Dedifferentiated amniotic fluid mesenchymal stem cell (primary cell): ENCODE measurements at regions not wholly inside any gene's neighbourhood (a gene's known extent, or its start where the extent isn't known, plus 50 kb on each side); places are given as distances from the start of the nearest gene placed in this dataset.
A peak's percentile ranks its signal among the peaks of the same experiment; 100 is the strongest.

Experiments used
- DNase-seq: peaks from one replicate; pipeline ENCODE4 v3.0.0-alpha.2; 2016; ENCODE audit errors: extremely low spot score

DNA sequence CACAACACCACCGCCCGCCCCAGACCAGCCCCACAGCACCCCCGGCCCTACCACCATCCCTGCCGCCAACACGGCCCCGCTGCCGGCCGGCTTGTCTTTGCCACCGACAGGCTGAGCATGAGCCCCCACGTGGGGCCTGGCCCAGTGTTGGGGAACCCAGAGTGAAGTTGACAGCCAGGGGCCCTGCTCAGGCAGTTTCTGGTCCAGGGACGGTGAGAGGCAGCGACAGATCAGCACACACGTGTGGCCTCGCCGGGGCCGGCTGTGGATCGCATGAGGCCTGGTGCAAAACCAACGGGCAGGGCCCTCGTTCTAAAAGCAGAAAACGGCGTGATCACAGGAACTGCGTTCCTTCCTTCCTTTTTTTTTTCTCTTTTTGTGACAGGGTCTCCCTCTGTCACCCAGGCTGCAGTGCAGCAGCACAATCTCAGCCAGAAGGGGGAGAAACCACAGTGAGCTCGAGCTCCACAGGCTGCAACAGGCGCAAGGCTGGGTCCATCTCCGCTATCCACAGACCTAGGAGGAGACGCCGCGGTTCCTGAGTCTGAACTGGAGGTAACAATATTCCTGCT, 50.5 kb upstream of the FBRSL1 start:
- DNase-seq: no peak

GRCh38 chr12:132438726-132439125, 51.2 kb upstream of the FBRSL1 start:
- no peak for DNase-seq

GRCh38 chr12:132437943-132438700, 51.8 kb upstream of the FBRSL1 start:
- DNase-seq: no peak

- DNase-seq: no peak
Observed at GRCh38 chr12:132437252-132437932, 52.6 kb upstream of the FBRSL1 start.

- DNase-seq: no peak
Observed at GRCh38 chr12:132436791-132437251, 53.1 kb upstream of the FBRSL1 start.

DNA sequence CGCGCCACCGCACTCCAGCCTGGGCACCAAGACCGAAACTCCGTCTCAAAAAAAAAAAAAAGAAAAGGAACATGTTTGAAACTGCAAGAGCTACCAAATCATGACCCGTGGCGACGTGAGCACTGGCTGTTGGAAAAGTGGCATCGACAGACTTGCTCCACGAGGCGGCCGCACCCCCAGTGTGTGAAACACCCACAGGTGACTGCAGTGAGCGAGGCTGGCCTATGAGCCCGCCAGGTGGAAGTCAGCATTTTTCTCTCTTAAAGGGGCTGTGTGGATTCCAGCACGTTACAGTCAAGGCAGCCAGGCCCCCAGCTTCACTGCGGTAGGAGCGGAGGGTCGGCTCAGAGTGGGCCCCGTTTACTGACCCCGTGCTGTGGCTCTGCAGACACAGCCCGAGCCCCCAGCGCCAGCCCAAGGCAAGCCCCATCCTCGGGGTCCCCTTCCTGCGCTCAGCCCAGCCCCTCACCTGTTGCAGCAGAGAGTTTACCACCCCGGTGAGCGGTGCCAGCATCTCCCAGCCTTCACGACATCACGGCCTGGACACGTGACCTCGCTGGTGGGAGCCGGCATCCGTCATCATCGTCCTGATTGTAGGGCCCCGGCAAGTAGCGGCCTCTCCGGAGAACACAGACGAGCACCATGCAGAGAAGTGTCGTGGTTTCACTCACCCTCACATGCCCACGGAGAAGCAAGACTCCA, 54.3 kb upstream of the FBRSL1 start:
- DNase-seq: no peak

GRCh38 chr12:132433641-132434395, 56.1 kb upstream of the FBRSL1 start:
- DNase-seq: no peak

- peak; percentile 28 for DNase-seq
Observed at GRCh38 chr12:132432721-132433577, 57.0 kb upstream of the FBRSL1 start.

- DNase-seq: no peak
Observed at GRCh38 chr12:132432126-132432705, 57.7 kb upstream of the FBRSL1 start.

- no peak for DNase-seq
Observed at GRCh38 chr12:132430838-132431774, 58.8 kb upstream of the FBRSL1 start.

GRCh38 chr12:132429946-132430643, 59.9 kb upstream of the FBRSL1 start:
- DNase-seq: no peak

DNA sequence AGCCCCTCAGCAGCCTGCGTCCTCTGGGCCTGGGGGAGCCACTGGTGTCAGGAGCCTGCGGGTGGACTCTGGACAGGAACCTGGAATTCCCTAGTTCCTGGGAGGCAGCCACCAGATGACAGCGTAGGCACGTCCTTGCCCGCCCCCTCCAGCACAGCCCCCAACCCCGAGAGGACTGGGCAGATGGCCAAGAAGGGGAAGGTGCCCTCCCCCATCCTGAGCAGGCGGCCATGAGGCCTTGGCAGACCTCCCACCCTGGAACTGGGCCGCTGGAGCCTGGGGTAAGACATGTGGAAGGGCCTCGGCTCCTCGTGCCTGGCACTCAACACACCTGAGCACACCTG, 60.4 kb upstream of the FBRSL1 start:
- DNase-seq: no peak

- DNase-seq: no peak
Observed at GRCh38 chr12:132428936-132429601, 60.9 kb upstream of the FBRSL1 start.

- DNase-seq: no peak
Observed at GRCh38 chr12:132427999-132428935, 61.7 kb upstream of the FBRSL1 start.

DNA sequence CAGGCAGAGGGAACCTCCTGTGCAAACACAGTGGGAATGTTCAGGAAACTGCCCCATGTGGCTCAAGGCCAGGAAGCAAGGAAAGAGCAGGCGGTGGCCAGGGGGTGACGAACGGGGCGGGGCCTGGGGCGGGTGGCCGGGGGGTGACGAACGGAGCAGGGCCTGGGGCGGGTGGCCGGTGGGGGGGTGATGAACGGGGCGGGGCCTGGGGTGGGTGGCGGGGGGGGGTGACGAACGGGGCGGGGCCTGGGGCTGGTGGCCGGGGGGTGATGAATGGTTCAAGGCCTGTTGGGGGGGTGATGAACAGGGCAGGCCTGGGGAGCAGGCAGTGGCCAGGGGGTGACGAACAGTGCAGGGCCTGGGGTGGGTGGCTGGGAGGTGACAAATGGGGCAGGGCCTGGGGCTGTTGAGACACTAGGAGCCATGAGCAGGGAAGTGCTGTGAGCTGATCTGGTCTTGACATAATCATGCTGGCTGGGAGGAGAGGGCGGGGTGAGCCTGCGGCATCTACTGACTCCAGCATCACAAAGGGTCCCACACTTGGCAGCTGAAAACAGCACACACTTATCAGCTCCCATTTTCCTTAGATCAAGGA, 62.7 kb upstream of the FBRSL1 start:
- no peak for DNase-seq

DNA sequence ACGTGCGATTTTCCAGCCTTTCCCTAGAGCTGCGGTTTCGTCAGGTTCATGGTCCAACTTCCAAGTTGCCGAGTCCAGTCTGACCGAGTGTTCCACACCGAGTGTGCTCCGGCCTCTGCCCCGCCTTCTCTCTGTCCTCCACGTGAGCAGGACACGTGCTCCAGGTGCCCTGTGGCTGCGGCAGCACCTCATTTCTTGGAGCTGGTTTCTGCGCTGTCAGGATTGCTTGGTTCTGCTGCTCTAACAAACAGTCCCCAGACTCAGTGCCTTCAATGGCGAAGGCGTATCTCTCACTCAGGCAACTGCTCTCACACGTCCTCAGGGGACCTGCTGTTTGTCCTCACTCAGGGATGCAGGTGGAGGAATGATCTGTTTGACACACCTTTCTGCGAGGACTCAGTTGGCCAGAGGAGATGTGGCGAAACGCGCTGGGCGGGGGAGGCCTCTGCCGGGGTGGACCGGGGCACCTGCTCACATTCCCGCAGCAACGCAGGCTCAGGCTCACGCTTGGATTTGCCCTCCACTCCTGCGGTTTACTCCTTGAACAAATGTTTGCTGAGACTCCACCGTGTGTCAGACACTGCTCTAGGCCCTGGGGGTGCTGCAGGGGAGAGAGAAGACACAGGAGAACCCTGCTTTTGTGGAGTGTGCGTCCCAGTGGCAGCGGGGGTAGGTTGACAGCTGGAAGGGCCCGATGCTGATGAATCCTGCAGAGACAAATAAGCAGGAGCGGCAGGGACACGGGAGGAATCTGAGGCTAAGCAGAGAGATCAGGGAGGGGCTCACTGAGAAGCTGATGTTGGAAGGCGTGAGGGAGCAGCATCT, 63.4 kb upstream of the FBRSL1 start:
- DNase-seq: no peak
